ENCODE measurements at regions not wholly inside any gene's neighbourhood (a gene's known extent, or its start where the extent isn't known, plus 50 kb on each side); places are given as distances from the start of the nearest gene placed in this dataset.

DNA sequence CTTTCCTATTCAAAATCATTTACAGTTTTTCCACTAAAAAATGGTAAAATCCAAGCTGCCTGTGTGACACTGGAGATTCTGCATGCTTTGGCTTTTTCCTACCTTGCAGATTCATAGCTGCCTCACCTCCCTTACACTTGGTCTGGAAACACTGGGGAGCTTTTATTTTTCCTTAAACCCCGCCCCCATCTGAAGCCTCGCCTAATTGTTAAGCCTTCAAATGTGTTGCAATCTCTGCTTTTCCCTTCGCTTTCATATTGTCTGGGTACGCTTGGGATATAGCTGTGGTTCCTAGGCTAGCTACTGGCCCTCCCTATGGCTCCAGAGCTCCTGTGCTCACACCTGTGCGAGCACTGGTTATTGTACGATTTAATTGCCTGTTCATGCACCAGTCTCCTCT is 942.4 kb upstream of the GYPC start:
- no peak overlapping the region for H4K8ac ChIP-seq (ENCODE audit: low read depth in 2 of 2, low read length in 2 of 2)
- no peak overlapping the region for H3K4me2 ChIP-seq (ENCODE audit: low read depth, low read length)
- H4K5ac ChIP-seq (ENCODE audit: low read depth, low read length): no peak overlapping the region
- H4K91ac ChIP-seq (ENCODE audit: insufficient read depth, low read depth, low read length): no peak overlapping the region
- intact Hi-C loops (cut with micrococcal nuclease) (no loop called here), in situ Hi-C loops (cut with MboI; ENCODE audit: low sequenced_read_pairs) (no loop called here), dilution Hi-C loops (cut with HindIII; ENCODE audit: low sequenced_read_pairs, unreplicated experiment) (no loop called here)
- POLR2A ChIA-PET (ENCODE audit: unreplicated experiment): no interaction called here
- no peak overlapping the region for H2BK120ac ChIP-seq (ENCODE audit: low read depth, low read length)
- no peaks in the 10 kb centered on the region for H3K4me1 ChIP-seq (ENCODE audit: control insufficient read depth, insufficient read depth, low read length)
- no peak overlapping the region for H3K23ac ChIP-seq (ENCODE audit: low read depth, low read length)
- H3K14ac ChIP-seq (replicated peaks; ENCODE audit: low read depth, low read length): no peak overlapping the region
- H3K56ac ChIP-seq (ENCODE audit: extremely low read depth, insufficient read depth, low read length): no peak overlapping the region
- H3K27ac ChIP-seq (ENCODE audit: insufficient read depth, low read length): no peak overlapping the region
- no peak overlapping the region for H2BK5ac ChIP-seq (ENCODE audit: low read depth, low read length, poor library complexity, severe bottlenecking)
- no peak overlapping the region for H3K4me3 ChIP-seq (ENCODE audit: insufficient read depth, low read depth, low read length)
- H3K9me1 ChIP-seq (ENCODE audit: insufficient read depth, low read length): no peaks in the 10 kb centered on the region
- no peaks in the 10 kb centered on the region for H4K20me1 ChIP-seq (ENCODE audit: insufficient read depth, low read length)
- H3K18ac ChIP-seq (ENCODE audit: low read depth, low read length): no peak overlapping the region
- no peak overlapping the region for H2BK20ac ChIP-seq (ENCODE audit: low read depth, low read length)
- DNase-seq (no peak), ATAC-seq (ENCODE audit: low read depth) (no peak)
- CTCF ChIA-PET: no interaction called here
- H2AK9ac ChIP-seq (replicated peaks; ENCODE audit: low read depth, low read length, poor library complexity): no peak overlapping the region
- no peak overlapping the region for H3K9ac ChIP-seq (ENCODE audit: low read depth, low read length)
- no peaks in the 10 kb centered on the region for H3K36me3 ChIP-seq (ENCODE audit: control insufficient read depth, insufficient read depth, low read length)
- BruUV-seq (replicated peaks): no TSS peak
- 81% methylated on average over 4 of the region's 6 CpGs; no CpG with 5 or more reads in 1 of the 2 experiments for WGBS, 2 experiments (ENCODE audit: extremely low coverage in 2 of 2, insufficient read length in 1 of 2)
- no peak overlapping the region for H3K4ac ChIP-seq (ENCODE audit: low read depth, low read length)
- H2AK5ac ChIP-seq (ENCODE audit: low read depth, low read length): no peak overlapping the region
- no peak overlapping the region for H2AFZ ChIP-seq (replicated peaks; ENCODE audit: low read length, poor library complexity)
- H2BK15ac ChIP-seq (ENCODE audit: low read depth, low read length): no peak overlapping the region
- TF ChIP-seq, protein P1, sequence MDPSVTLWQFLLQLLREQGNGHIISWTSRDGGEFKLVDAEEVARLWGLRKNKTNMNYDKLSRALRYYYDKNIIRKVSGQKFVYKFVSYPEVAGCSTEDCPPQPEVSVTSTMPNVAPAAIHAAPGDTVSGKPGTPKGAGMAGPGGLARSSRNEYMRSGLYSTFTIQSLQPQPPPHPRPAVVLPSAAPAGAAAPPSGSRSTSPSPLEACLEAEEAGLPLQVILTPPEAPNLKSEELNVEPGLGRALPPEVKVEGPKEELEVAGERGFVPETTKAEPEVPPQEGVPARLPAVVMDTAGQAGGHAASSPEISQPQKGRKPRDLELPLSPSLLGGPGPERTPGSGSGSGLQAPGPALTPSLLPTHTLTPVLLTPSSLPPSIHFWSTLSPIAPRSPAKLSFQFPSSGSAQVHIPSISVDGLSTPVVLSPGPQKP (IDR thresholded peaks at IDR 0.05; ENCODE audit: borderline replicate concordance, low read depth, low read length): no peak
- TF ChIP-seq CHD1 (IDR thresholded peaks at IDR 0.05; ENCODE audit: low read depth, low read length) (no peak), RFX5 (IDR thresholded peaks at IDR 0.05; ENCODE audit: low read depth, low read length) (no peak), RCOR1 (IDR thresholded peaks at IDR 0.05; ENCODE audit: insufficient replicate concordance, low read length) (no peak), SMC3 (IDR thresholded peaks at IDR 0.05; ENCODE audit: low read depth, low read length) (no peak), BHLHE40 (IDR thresholded peaks at IDR 0.05; ENCODE audit: low read depth, low read length) (no peak), MAFK (IDR thresholded peaks at IDR 0.05; ENCODE audit: low read depth, low read length) (no peak), CEBPB (IDR thresholded peaks at IDR 0.05; ENCODE audit: low read depth, low read length) (no peak), RAD21 (IDR thresholded peaks at IDR 0.05; ENCODE audit: low read length) (no peak), FOS (IDR thresholded peaks at IDR 0.05; ENCODE audit: low read depth, low read length) (no peak), MAZ (IDR thresholded peaks at IDR 0.05; ENCODE audit: borderline replicate concordance, low read depth, low read length) (no peak), NFE2L2 (IDR thresholded peaks at IDR 0.05; ENCODE audit: low read depth, low read length) (no peak), MXI1 (IDR thresholded peaks at IDR 0.05; ENCODE audit: borderline replicate concordance, low read depth, low read length) (no peak), POLR2A (IDR thresholded peaks at IDR 0.05; ENCODE audit: low read depth, low read length) (no peak)
- TF ChIP-seq, protein P2, sequence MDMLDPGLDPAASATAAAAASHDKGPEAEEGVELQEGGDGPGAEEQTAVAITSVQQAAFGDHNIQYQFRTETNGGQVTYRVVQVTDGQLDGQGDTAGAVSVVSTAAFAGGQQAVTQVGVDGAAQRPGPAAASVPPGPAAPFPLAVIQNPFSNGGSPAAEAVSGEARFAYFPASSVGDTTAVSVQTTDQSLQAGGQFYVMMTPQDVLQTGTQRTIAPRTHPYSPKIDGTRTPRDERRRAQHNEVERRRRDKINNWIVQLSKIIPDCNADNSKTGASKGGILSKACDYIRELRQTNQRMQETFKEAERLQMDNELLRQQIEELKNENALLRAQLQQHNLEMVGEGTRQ (IDR thresholded peaks at IDR 0.05; ENCODE audit: low read depth, low read length): no peak
- TF ChIP-seq, protein P3, sequence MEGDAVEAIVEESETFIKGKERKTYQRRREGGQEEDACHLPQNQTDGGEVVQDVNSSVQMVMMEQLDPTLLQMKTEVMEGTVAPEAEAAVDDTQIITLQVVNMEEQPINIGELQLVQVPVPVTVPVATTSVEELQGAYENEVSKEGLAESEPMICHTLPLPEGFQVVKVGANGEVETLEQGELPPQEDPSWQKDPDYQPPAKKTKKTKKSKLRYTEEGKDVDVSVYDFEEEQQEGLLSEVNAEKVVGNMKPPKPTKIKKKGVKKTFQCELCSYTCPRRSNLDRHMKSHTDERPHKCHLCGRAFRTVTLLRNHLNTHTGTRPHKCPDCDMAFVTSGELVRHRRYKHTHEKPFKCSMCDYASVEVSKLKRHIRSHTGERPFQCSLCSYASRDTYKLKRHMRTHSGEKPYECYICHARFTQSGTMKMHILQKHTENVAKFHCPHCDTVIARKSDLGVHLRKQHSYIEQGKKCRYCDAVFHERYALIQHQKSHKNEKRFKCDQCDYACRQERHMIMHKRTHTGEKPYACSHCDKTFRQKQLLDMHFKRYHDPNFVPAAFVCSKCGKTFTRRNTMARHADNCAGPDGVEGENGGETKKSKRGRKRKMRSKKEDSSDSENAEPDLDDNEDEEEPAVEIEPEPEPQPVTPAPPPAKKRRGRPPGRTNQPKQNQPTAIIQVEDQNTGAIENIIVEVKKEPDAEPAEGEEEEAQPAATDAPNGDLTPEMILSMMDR (conservative IDR thresholded peaks at IDR 0.05; ENCODE audit: low read depth, low read length): no peak
- H3K9me3 ChIP-seq (ENCODE audit: control insufficient read depth, insufficient read depth, low read length): peaks cover 11% of the 10 kb centered on the region
- no peaks in the 10 kb centered on the region for H3K27me3 ChIP-seq (ENCODE audit: control insufficient read depth, insufficient read depth, low read length)
- H3K79me1 ChIP-seq (ENCODE audit: low read depth in 1 of 2, low read length in 2 of 2): no peaks in the 10 kb centered on the region

Measured in IMR-90 (cell line).